GM12878 (cell line): ENCODE measurements at regions not wholly inside any gene's neighbourhood (a gene's known extent, or its start where the extent isn't known, plus 50 kb on each side); places are given as distances from the start of the nearest gene placed in this dataset.

Experiments used
- ATAC-seq: fragments of 200-7000 bp; cut with Tn5 transposase; 3 replicates; pipeline ENCODE4 v1.9.1; 2020; ENCODE audit warnings: mild to moderate bottlenecking, moderate library complexity
- BruUV-seq: library from RNA; stranded (reverse); fragments of 400-500 nt; replicated peaks from 2 replicates; lab custom pipeline; 2021; lab: Mats Ljungman, UMichigan
- CTCF ChIA-PET: fragments of 300-600 bp; sonication (Branson Sonifier 250); formaldehyde crosslinking; extraction: SDS; loops from one replicate; lab custom pipeline; 2021; ENCODE audit warnings: inconsistent platforms; lab: Yijun Ruan, JAX
- POLR2A ChIA-PET: fragments of 350-600 bp; formaldehyde crosslinking; extraction: SDS; loops from one replicate; lab custom pipeline; 2021; ENCODE audit warnings: inconsistent platforms; lab: Charles Lee
- RAD21 ChIA-PET: fragments of 300-600 bp; sonication (Branson Sonifier 250); formaldehyde crosslinking; loops from one replicate; lab custom pipeline; 2023; ENCODE audit warnings: antibody characterized with exemption; ENCODE audit not compliant: unreplicated experiment; lab: Charles Lee
- SMC1A ChIA-PET: fragments of 300-600 bp; sonication (Branson Sonifier 250); formaldehyde crosslinking; loops from one replicate; lab custom pipeline; 2023; ENCODE audit not compliant: unreplicated experiment, uncharacterized antibody; lab: Charles Lee
- DNase-seq: peaks from one replicate; pipeline ENCODE4 v3.0.0-alpha.2; 2011; ENCODE audit warnings: low read depth, low spot score
- FAIRE-seq: peaks from 3 replicates; lab custom pipeline; 2011; peaks lifted over from hg19 to GRCh38; lab: Jason Lieb, UNC
- H2AFZ ChIP-seq: 2 replicates; pipeline ENCODE4 v1.6.0; 2011; ENCODE audit warnings: low read depth, low read length, control low read depth; ENCODE audit not compliant: control insufficient read depth
- H3K27ac ChIP-seq: 2 replicates; pipeline ENCODE4 v1.5.1; 2011; ENCODE audit warnings: control low read depth; ENCODE audit not compliant: control insufficient read depth, insufficient read depth
- H3K27me3 ChIP-seq, 2 experiments: replicated peaks in 1 of 2; 2 replicates each; pipeline versions ENCODE4 v1.6.0 to v1.6.1; 2011; ENCODE audit warnings: low read length in 1 of 2; ENCODE audit not compliant: control insufficient read depth in 2 of 2, insufficient read depth in 2 of 2
- H3K36me3 ChIP-seq, 2 experiments: 2 replicates each; pipeline ENCODE4 v1.5.1; 2011; ENCODE audit warnings: low read length in 1 of 2; ENCODE audit not compliant: control insufficient read depth in 2 of 2, insufficient read depth in 2 of 2
- H3K4me1 ChIP-seq: 2 replicates; pipeline ENCODE4 v1.6.1; 2011; ENCODE audit warnings: mild to moderate bottlenecking, low read length, moderate library complexity, mixed read lengths; ENCODE audit not compliant: control insufficient read depth, insufficient read depth
- H3K4me2 ChIP-seq: 2 replicates; pipeline ENCODE4 v1.6.0; 2011; ENCODE audit warnings: control low read depth; ENCODE audit not compliant: control insufficient read depth, insufficient read depth
- H3K4me3 ChIP-seq: fragments of 200-600 bp; sonication (generic); 2 replicates; pipeline ENCODE4 v1.5.1; 2016
- H3K79me2 ChIP-seq: 2 replicates; pipeline ENCODE4 v1.6.0; 2011; ENCODE audit warnings: low read length; ENCODE audit not compliant: control insufficient read depth, insufficient read depth
- H3K9ac ChIP-seq: 2 replicates; pipeline ENCODE4 v1.8.0; 2011; ENCODE audit warnings: low read length, control low read depth, mixed read lengths; ENCODE audit not compliant: control insufficient read depth, insufficient read depth
- H3K9me3 ChIP-seq: replicated peaks from 3 replicates; pipeline ENCODE4 v1.5.1; 2011; ENCODE audit warnings: mild to moderate bottlenecking, low read length; ENCODE audit not compliant: control insufficient read depth, insufficient read depth
- H4K20me1 ChIP-seq: 2 replicates; pipeline ENCODE4 v1.6.0; 2011; ENCODE audit not compliant: control insufficient read depth, insufficient read depth
- RAD21 ChIP-seq: IDR thresholded peaks from 2 replicates; pipeline ENCODE4 v1.6.1; 2011; ENCODE audit warnings: mild to moderate bottlenecking, low read depth, low read length, moderate library complexity; ENCODE audit not compliant: insufficient read depth
- TCF12 ChIP-seq: IDR thresholded peaks from 2 replicates; pipeline ENCODE4 v1.6.1; 2011; ENCODE audit warnings: low read depth, mild to moderate bottlenecking, low read length
- ZBED1 ChIP-seq: IDR thresholded peaks from 2 replicates; pipeline ENCODE4 v1.6.1; 2016; ENCODE audit warnings: borderline replicate concordance
- ZNF24 ChIP-seq: fragments of 450-650 bp; IDR thresholded peaks from 2 replicates; pipeline ENCODE4 v1.6.1; 2017; ENCODE audit warnings: antibody characterized with exemption, mild to moderate bottlenecking
- WGBS: methylation state at CpG from one replicate; pipeline ENCODE4 v1.1.6; 2016; ENCODE audit warnings: low lambda C conversion rate; ENCODE audit not compliant: insufficient replicate concordance, insufficient coverage; ENCODE audit errors: missing lambda C conversion rate; 5-methylcytosine and 5-hydroxymethylcytosine counted together
- in situ Hi-C: fragments of 300-500 bp; cut with MboI; formaldehyde crosslinking; loops from 9 replicates; pipeline ENCODE4 v1.14.3; 2018; ENCODE audit warnings: mixed read lengths
- intact Hi-C: fragments of 100-400 bp; cut with micrococcal nuclease; formaldehyde crosslinking; loops from one replicate; pipeline ENCODE4 v1.14.2; 2022; ENCODE audit not compliant: unreplicated experiment
- TF ChIP-seq, protein P1 (sequence below): IDR thresholded peaks from 2 replicates; pipeline ENCODE4 v1.6.1; 2012; ENCODE audit warnings: low read depth, low read length, improper control_type of control experiment
- TF ChIP-seq, protein P2 (sequence below): fragments of 450-650 bp; IDR thresholded peaks from 2 replicates; pipeline ENCODE4 v1.6.1; 2017; ENCODE audit warnings: mild to moderate bottlenecking, low read depth, inconsistent platforms; ENCODE audit not compliant: poor library complexity, severe bottlenecking
- TF ChIP-seq, protein P3 (sequence below): fragments of 450-650 bp; IDR thresholded peaks from 2 replicates; pipeline ENCODE4 v1.6.1; 2014; ENCODE audit warnings: mild to moderate bottlenecking

DNA sequence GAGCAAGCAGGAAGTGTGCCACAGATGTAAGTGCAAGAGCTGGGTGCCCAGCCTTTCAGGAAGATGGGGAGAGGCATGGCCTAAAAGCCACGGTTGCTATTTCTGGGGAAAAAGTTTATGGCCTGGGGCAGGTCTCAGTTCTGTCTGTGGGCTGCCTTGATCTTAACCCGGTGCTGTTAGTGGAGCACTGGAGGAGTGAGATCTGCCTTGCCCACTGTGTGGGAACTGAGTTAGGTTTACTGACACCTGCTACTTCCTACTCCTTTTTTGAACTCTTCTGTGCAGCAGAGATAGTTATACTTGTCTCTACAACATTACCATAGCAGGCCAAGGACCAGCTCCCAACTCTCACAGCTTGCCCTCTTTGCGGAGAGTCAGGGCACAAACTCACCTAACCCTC lies 76.5 kb downstream of the ITM2A start:
- in situ Hi-C loops = no loop called here

More for the DNA sequence above, 76.5 kb downstream of the ITM2A start:
- intact Hi-C loops = no loop called here
- Histone ChIP-seq H3K4me2 (no peak overlapping the region), H3K27me3 (no peaks in the 10 kb centered on the region), H3K9me3 (no peaks in the 10 kb centered on the region), H3K27ac (no peak overlapping the region), H3K79me2 (no peaks in the 10 kb centered on the region), H2AFZ (no peak overlapping the region), H3K36me3 (no peaks in the 10 kb centered on the region), H3K9ac (no peak overlapping the region), H4K20me1 (no peaks in the 10 kb centered on the region), H3K4me3 (no peak overlapping the region), H3K4me1 (no peaks in the 10 kb centered on the region)
- no peak for DNase-seq
- no TSS peak for BruUV-seq
- POLR2A ChIA-PET = no interaction called here
- ATAC-seq = no peak
- WGBS = 33% methylated on average over 3 of the region's 3 CpGs
- SMC1A ChIA-PET = interaction anchor here (0.8 kb wide), 1 partner anchor 145 kb away, joined by 3 read pairs; no protein-coding TSS in a partner anchor
- CTCF ChIA-PET = interaction anchor here (0.8 to 1.4 kb wide), 2 partner anchors 10 to 34 kb away, joined by 3 read pairs; no protein-coding TSS in a partner anchor
- TF ChIP-seq, protein P1, sequence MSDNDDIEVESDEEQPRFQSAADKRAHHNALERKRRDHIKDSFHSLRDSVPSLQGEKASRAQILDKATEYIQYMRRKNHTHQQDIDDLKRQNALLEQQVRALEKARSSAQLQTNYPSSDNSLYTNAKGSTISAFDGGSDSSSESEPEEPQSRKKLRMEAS = no peak
- TF ChIP-seq TCF12 (no peak), ZBED1 (no peak), RAD21 (no peak), ZNF24 (no peak)
- TF ChIP-seq, protein P2, sequence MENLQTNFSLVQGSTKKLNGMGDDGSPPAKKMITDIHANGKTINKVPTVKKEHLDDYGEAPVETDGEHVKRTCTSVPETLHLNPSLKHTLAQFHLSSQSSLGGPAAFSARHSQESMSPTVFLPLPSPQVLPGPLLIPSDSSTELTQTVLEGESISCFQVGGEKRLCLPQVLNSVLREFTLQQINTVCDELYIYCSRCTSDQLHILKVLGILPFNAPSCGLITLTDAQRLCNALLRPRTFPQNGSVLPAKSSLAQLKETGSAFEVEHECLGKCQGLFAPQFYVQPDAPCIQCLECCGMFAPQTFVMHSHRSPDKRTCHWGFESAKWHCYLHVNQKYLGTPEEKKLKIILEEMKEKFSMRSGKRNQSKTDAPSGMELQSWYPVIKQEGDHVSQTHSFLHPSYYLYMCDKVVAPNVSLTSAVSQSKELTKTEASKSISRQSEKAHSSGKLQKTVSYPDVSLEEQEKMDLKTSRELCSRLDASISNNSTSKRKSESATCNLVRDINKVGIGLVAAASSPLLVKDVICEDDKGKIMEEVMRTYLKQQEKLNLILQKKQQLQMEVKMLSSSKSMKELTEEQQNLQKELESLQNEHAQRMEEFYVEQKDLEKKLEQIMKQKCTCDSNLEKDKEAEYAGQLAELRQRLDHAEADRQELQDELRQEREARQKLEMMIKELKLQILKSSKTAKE = no peak
- TF ChIP-seq, protein P3, sequence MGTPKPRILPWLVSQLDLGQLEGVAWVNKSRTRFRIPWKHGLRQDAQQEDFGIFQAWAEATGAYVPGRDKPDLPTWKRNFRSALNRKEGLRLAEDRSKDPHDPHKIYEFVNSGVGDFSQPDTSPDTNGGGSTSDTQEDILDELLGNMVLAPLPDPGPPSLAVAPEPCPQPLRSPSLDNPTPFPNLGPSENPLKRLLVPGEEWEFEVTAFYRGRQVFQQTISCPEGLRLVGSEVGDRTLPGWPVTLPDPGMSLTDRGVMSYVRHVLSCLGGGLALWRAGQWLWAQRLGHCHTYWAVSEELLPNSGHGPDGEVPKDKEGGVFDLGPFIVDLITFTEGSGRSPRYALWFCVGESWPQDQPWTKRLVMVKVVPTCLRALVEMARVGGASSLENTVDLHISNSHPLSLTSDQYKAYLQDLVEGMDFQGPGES = no peak
- RAD21 ChIA-PET = no interaction called here
- FAIRE-seq = no peak
